GM23338 (cell line): ENCODE measurements at regions not wholly inside any gene's neighbourhood (a gene's known extent, or its start where the extent isn't known, plus 50 kb on each side); places are given as distances from the start of the nearest gene placed in this dataset.

ENCODE experiments used
- ATAC-seq: fragments of 200-7000 bp; cut with Tn5 transposase; 3 replicates; pipeline ENCODE4 v1.9.1; 2020
- DNase-seq: peaks from one replicate; pipeline ENCODE4 v3.0.0-alpha.2; 2015; ENCODE audit warnings: low spot score
- H2AFZ ChIP-seq: fragments of 200-600 bp; sonication (generic); 2 replicates; pipeline ENCODE4 v1.8.0; 2016; ENCODE audit warnings: antibody characterized with exemption, mild to moderate bottlenecking, moderate library complexity
- H3F3A ChIP-seq: fragments of 200-600 bp; sonication (generic); replicated peaks from 2 replicates; pipeline ENCODE4 v1.8.0; 2017; ENCODE audit warnings: antibody characterized with exemption, mixed run types, low read depth
- H3K27ac ChIP-seq: fragments of 200-600 bp; sonication (generic); 2 replicates; pipeline ENCODE4 v1.6.1; 2016; ENCODE audit warnings: low read depth
- H3K27me3 ChIP-seq: fragments of 200-600 bp; sonication (generic); 2 replicates; pipeline ENCODE4 v1.8.0; 2016; ENCODE audit warnings: mild to moderate bottlenecking, mixed run types, moderate library complexity; ENCODE audit not compliant: insufficient read depth
- H3K36me3 ChIP-seq: fragments of 200-600 bp; sonication (generic); 2 replicates; pipeline ENCODE4 v1.8.0; 2016; ENCODE audit warnings: mild to moderate bottlenecking; ENCODE audit not compliant: insufficient read depth
- H3K4me1 ChIP-seq: fragments of 200-600 bp; sonication (generic); 2 replicates; pipeline ENCODE4 v1.8.0; 2016; ENCODE audit warnings: mild to moderate bottlenecking, moderate library complexity; ENCODE audit not compliant: insufficient read depth
- H3K4me2 ChIP-seq: fragments of 200-600 bp; sonication (generic); 2 replicates; pipeline ENCODE4 v1.7.1; 2017; ENCODE audit warnings: mixed run types
- H3K4me3 ChIP-seq: fragments of 200-600 bp; sonication (generic); 2 replicates; pipeline ENCODE4 v1.6.1; 2016; ENCODE audit warnings: mixed run types
- H3K79me2 ChIP-seq: fragments of 200-600 bp; sonication (generic); replicated peaks from 2 replicates; pipeline ENCODE4 v1.8.0; 2017; ENCODE audit warnings: mild to moderate bottlenecking; ENCODE audit not compliant: insufficient read depth
- H3K9me2 ChIP-seq: fragments of 200-600 bp; sonication (generic); 2 replicates; pipeline ENCODE4 v1.8.0; 2017; ENCODE audit not compliant: insufficient read depth
- H4K20me1 ChIP-seq: fragments of 200-600 bp; sonication (generic); replicated peaks from 2 replicates; pipeline ENCODE4 v1.8.0; 2017; ENCODE audit warnings: mild to moderate bottlenecking; ENCODE audit not compliant: insufficient read depth
- H3K27ac Mint-ChIP-seq: 2 replicates; pipeline ENCODE4 v1.8.0; 2020; ENCODE audit warnings: inconsistent platforms, mild to moderate bottlenecking, moderate library complexity, mixed read lengths
- H3K27me3 Mint-ChIP-seq: 3 replicates; pipeline ENCODE4 v1.8.0; 2022; ENCODE audit warnings: low read depth, mild to moderate bottlenecking, moderate library complexity, mixed read lengths, inconsistent platforms; ENCODE audit not compliant: insufficient read depth, poor library complexity
- H3K36me3 Mint-ChIP-seq: 3 replicates; pipeline ENCODE4 v1.8.0; 2021; ENCODE audit warnings: low read depth, mild to moderate bottlenecking, inconsistent platforms, moderate library complexity, mixed read lengths
- H3K4me1 Mint-ChIP-seq: 3 replicates; pipeline ENCODE4 v1.8.0; 2020; ENCODE audit warnings: mild to moderate bottlenecking, inconsistent platforms, mixed read lengths
- H3K4me3 Mint-ChIP-seq: 3 replicates; pipeline ENCODE4 v1.8.0; 2021; ENCODE audit warnings: moderate library complexity, mild to moderate bottlenecking, inconsistent platforms, mixed read lengths
- H3K9me3 Mint-ChIP-seq: 3 replicates; pipeline ENCODE4 v1.8.0; 2020; ENCODE audit warnings: moderate library complexity, mild to moderate bottlenecking, inconsistent platforms, mixed read lengths
- CREB1 ChIP-seq: fragments of 250-450 bp; sonication (Bioruptor Pico); IDR thresholded peaks from 2 replicates; pipeline ENCODE4 v1.5.0; 2020; ENCODE audit warnings: low read depth, mild to moderate bottlenecking, moderate library complexity
- ETS1 ChIP-seq: IDR thresholded peaks from 2 replicates; pipeline ENCODE4 v1.6.1; 2016; ENCODE audit warnings: antibody characterized with exemption
- EZH2 ChIP-seq: fragments of 200-600 bp; sonication (generic); IDR thresholded peaks from one replicate; pipeline ENCODE4 v1.8.0; 2017; ENCODE audit warnings: antibody characterized with exemption, mild to moderate bottlenecking, low read depth; ENCODE audit not compliant: unreplicated experiment
- EZH2phosphoT487 ChIP-seq: fragments of 200-600 bp; sonication (generic); IDR thresholded peaks from one replicate; pipeline ENCODE4 v1.8.1; 2018; ENCODE audit warnings: antibody characterized with exemption; ENCODE audit not compliant: unreplicated experiment
- JUNB ChIP-seq: IDR thresholded peaks from one replicate; pipeline ENCODE4 v1.6.1; 2016; ENCODE audit warnings: antibody characterized with exemption; ENCODE audit not compliant: unreplicated experiment
- NANOG ChIP-seq: IDR thresholded peaks from 2 replicates; pipeline ENCODE4 v1.6.1; 2016; ENCODE audit warnings: antibody characterized with exemption, borderline replicate concordance
- POLR2AphosphoS5 ChIP-seq: IDR thresholded peaks from 2 replicates; pipeline ENCODE4 v1.6.1; 2016; ENCODE audit warnings: antibody characterized with exemption, low read depth
- REST ChIP-seq: IDR thresholded peaks from one replicate; pipeline ENCODE4 v1.6.1; 2018; ENCODE audit warnings: antibody characterized with exemption; ENCODE audit not compliant: unreplicated experiment
- STAT1 ChIP-seq: IDR thresholded peaks from one replicate; pipeline ENCODE4 v1.6.1; 2016; ENCODE audit warnings: antibody characterized with exemption; ENCODE audit not compliant: unreplicated experiment
- ZNF114 ChIP-seq: fragments of 250-450 bp; sonication (Bioruptor Pico); IDR thresholded peaks from 2 replicates; pipeline ENCODE4 v1.5.0; 2020; ENCODE audit warnings: mild to moderate bottlenecking, moderate library complexity
- ZNF331 ChIP-seq: fragments of 250-450 bp; sonication (Bioruptor Pico); IDR thresholded peaks from 2 replicates; pipeline ENCODE4 v1.5.0; 2020; ENCODE audit warnings: low read depth, mild to moderate bottlenecking, moderate library complexity
- TF ChIP-seq, protein P1 (sequence below), 2 experiments: fragments of 200-600 bp in 1 of 2; sonication (generic) in 1 of 2; conservative IDR thresholded peaks; 2 replicates each; pipeline versions ENCODE4 v1.5.1 to v1.6.1; 2016 to 2017; ENCODE audit warnings: antibody characterized with exemption in 2 of 2, low read depth in 2 of 2, mild to moderate bottlenecking in 2 of 2, moderate library complexity in 1 of 2

GRCh38 chr5:62980884-62981283 is 402.3 kb downstream of the LRRC70 start (continued):
- TF ChIP-seq ETS1: no peak
- TF ChIP-seq, protein P1, sequence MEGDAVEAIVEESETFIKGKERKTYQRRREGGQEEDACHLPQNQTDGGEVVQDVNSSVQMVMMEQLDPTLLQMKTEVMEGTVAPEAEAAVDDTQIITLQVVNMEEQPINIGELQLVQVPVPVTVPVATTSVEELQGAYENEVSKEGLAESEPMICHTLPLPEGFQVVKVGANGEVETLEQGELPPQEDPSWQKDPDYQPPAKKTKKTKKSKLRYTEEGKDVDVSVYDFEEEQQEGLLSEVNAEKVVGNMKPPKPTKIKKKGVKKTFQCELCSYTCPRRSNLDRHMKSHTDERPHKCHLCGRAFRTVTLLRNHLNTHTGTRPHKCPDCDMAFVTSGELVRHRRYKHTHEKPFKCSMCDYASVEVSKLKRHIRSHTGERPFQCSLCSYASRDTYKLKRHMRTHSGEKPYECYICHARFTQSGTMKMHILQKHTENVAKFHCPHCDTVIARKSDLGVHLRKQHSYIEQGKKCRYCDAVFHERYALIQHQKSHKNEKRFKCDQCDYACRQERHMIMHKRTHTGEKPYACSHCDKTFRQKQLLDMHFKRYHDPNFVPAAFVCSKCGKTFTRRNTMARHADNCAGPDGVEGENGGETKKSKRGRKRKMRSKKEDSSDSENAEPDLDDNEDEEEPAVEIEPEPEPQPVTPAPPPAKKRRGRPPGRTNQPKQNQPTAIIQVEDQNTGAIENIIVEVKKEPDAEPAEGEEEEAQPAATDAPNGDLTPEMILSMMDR (conservative IDR thresholded peaks at IDR 0.05; ENCODE audit: low read depth in 2 of 2): no peak

DNA sequence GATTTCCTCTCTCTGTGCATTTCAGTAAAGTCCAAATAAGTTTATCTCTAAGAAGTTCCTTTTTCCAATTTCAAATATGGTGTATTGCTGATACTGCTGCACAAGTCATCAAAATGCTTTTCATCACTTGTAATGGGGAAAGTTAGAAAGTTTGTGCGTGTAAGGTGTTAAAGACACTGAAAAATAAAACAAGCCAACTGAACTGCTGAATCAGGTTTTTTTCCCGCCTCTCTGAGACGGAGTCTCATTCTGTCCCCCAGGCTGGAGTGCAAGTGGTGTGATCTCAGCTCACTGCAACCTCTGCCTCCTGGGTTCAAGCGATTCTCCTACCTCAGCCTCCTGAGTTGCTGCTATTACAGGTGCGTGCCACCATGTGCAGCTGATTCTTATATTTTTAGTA is 400.9 kb downstream of the LRRC70 start:
- Histone ChIP-seq H3K4me3 (no peak overlapping the region), H3K36me3 (no peaks in the 10 kb centered on the region), H3K9me2 (peaks cover 7% of the 10 kb centered on the region; the same call in 1 of the 2 replicates), H3F3A (no peaks in the 10 kb centered on the region), H2AFZ (peak overlapping the region; percentile 25; the same call in 1 of the 2 replicates), H4K20me1 (no peaks in the 10 kb centered on the region), H3K27ac (no peak overlapping the region), H3K79me2 (no peaks in the 10 kb centered on the region), H3K27me3 (no peaks in the 10 kb centered on the region), H3K4me1 (peaks cover 13% of the 10 kb centered on the region; the same call in 1 of the 2 replicates), H3K4me2 (no peak overlapping the region)
- no peaks in the 10 kb centered on the region; the same call in 2 of the 3 replicates for H3K36me3 Mint-ChIP-seq
- peaks cover 18% of the 10 kb centered on the region for H3K4me1 Mint-ChIP-seq
- peaks cover 4% of the 10 kb centered on the region for H3K27me3 Mint-ChIP-seq
- H3K27ac Mint-ChIP-seq: no peak overlapping the region
- H3K4me3 Mint-ChIP-seq: no peak overlapping the region
- H3K9me3 Mint-ChIP-seq: no peaks in the 10 kb centered on the region; the same call in 1 of the 3 replicates
- DNase-seq (no peak), ATAC-seq (no peak)
- TF ChIP-seq EZH2phosphoT487 (no peak), STAT1 (no peak), CREB1 (CRISPR knock-in tag) (no peak), ZNF331 (CRISPR knock-in tag) (no peak), JUNB (no peak), NANOG (no peak), EZH2 (no peak), POLR2AphosphoS5 (no peak), ZNF114 (CRISPR knock-in tag) (no peak), REST (no peak)
- TF ChIP-seq, protein P1 (conservative IDR thresholded peaks at IDR 0.05; ENCODE audit: low read depth in 2 of 2): no peak
